Panc1 (cell line): ENCODE measurements at regions not wholly inside any gene's neighbourhood (a gene's known extent, or its start where the extent isn't known, plus 50 kb on each side); places are given as distances from the start of the nearest gene placed in this dataset.

ENCODE experiments used
- ATAC-seq: fragments of 200-7000 bp; cut with Tn5 transposase; 2 replicates; pipeline ENCODE4 v1.9.1; 2020; ENCODE audit warnings: mild to moderate bottlenecking, moderate library complexity
- BruUV-seq: library from RNA; stranded (reverse); fragments of 400-500 nt; replicated peaks from 2 replicates; lab custom pipeline; 2021; lab: Mats Ljungman, UMichigan
- CTCF ChIA-PET: fragments of 300-600 bp; sonication (Branson Sonifier 250); formaldehyde crosslinking; loops from one replicate; lab custom pipeline; 2022; ENCODE audit warnings: antibody characterized with exemption; lab: Charles Lee
- POLR2A ChIA-PET: fragments of 300-600 bp; sonication (Branson Sonifier 250); formaldehyde crosslinking; loops from one replicate; lab custom pipeline; 2022; ENCODE audit warnings: antibody characterized with exemption; lab: Charles Lee
- DNase-seq: peaks from one replicate; pipeline ENCODE4 v3.0.0-alpha.2; 2010; ENCODE audit warnings: low read depth, low spot score
- H3K27ac ChIP-seq: 2 replicates; pipeline ENCODE4 v1.5.1; 2011; ENCODE audit warnings: mild to moderate bottlenecking, low read length, inconsistent platforms
- H3K27me3 ChIP-seq: fragments of 200-500 bp; sonication (Bioruptor generic); 2 replicates; pipeline ENCODE4 v1.6.0; 2014; ENCODE audit warnings: low read length, inconsistent platforms; ENCODE audit not compliant: control insufficient read depth, insufficient read depth
- H3K36me3 ChIP-seq: fragments of 200-500 bp; sonication (Bioruptor generic); 2 replicates; pipeline ENCODE4 v1.5.1; 2014; ENCODE audit warnings: inconsistent platforms, mild to moderate bottlenecking, low read length, moderate library complexity; ENCODE audit not compliant: control insufficient read depth, insufficient read depth
- H3K4me1 ChIP-seq: 2 replicates; pipeline ENCODE4 v1.5.1; 2011; ENCODE audit warnings: inconsistent platforms, mild to moderate bottlenecking, low read length, moderate library complexity; ENCODE audit not compliant: control insufficient read depth, insufficient read depth
- H3K4me3 ChIP-seq, 2 experiments: 2 replicates each; pipeline ENCODE4 v1.5.1; 2011 to 2012; ENCODE audit warnings: low read depth in 2 of 2, low read length in 2 of 2, mild to moderate bottlenecking in 2 of 2, inconsistent platforms in 1 of 2, moderate library complexity in 1 of 2
- H3K9me3 ChIP-seq: fragments of 200-500 bp; sonication (Bioruptor generic); 2 replicates; pipeline ENCODE4 v1.5.1; 2014; ENCODE audit warnings: low read depth, mild to moderate bottlenecking, inconsistent platforms, low read length, moderate library complexity; ENCODE audit not compliant: control insufficient read depth, insufficient read depth
- CTCF ChIP-seq: fragments of 450-650 bp; IDR thresholded peaks from 2 replicates; pipeline ENCODE4 v1.5.1; 2017; ENCODE audit warnings: mild to moderate bottlenecking
- POLR2AphosphoS5 ChIP-seq: IDR thresholded peaks from 2 replicates; pipeline ENCODE4 v1.6.1; 2012; ENCODE audit warnings: mild to moderate bottlenecking, low read depth, low read length, moderate library complexity
- REST ChIP-seq, 2 experiments: IDR thresholded peaks; 2 replicates each; pipeline ENCODE4 v1.6.1; 2011 to 2012; ENCODE audit warnings: low read depth in 2 of 2, control low read depth in 1 of 2, low read length in 1 of 2, mild to moderate bottlenecking in 1 of 2, moderate library complexity in 1 of 2; ENCODE audit not compliant: insufficient read depth in 1 of 2
- SIN3A ChIP-seq: IDR thresholded peaks from 2 replicates; pipeline ENCODE4 v1.6.1; 2012; ENCODE audit warnings: low read depth, mild to moderate bottlenecking, low read length, moderate library complexity, borderline replicate concordance; ENCODE audit not compliant: insufficient read depth
- TCF7L2 ChIP-seq: IDR thresholded peaks from 2 replicates; pipeline ENCODE4 v1.6.1; 2011; ENCODE audit warnings: mild to moderate bottlenecking, low read depth, low read length, inconsistent platforms
- in situ Hi-C: cut with HindIII; loops from 2 replicates; pipeline ENCODE4 v1.10.0; 2016; ENCODE audit warnings: low sequenced_read_pairs, low pct_unique_long_range_greater_than_20kb
- intact Hi-C: fragments of 100-400 bp; cut with micrococcal nuclease; formaldehyde crosslinking; loops from one replicate; pipeline ENCODE4 v1.10.0; 2022; ENCODE audit not compliant: unreplicated experiment

GRCh38 chrX:102866981-102867656 lies 70.0 kb upstream of the RAB40AL start:
- POLR2A ChIA-PET = no interaction called here
- Histone ChIP-seq H3K27ac (no peak overlapping the region), H3K4me3 (no peak overlapping the region), H3K4me1 (no peaks in the 10 kb centered on the region), H3K27me3 (no peaks in the 10 kb centered on the region), H3K36me3 (no peaks in the 10 kb centered on the region), H3K9me3 (no peaks in the 10 kb centered on the region)
- in situ Hi-C loops = no loop called here
- ATAC-seq (no peak), DNase-seq (no peak)
- BruUV-seq = no TSS peak
- TF ChIP-seq SIN3A (no peak), CTCF (no peak), REST (IDR thresholded peaks at IDR 0.05; ENCODE audit: insufficient read depth in 1 of 2, low read depth in 2 of 2, low read length in 1 of 2) (no peak), TCF7L2 (no peak), POLR2AphosphoS5 (no peak)
- intact Hi-C loops = no loop called here
- CTCF ChIA-PET = no interaction called here

- no peaks in the 10 kb centered on the region for H3K36me3 ChIP-seq
- no peak overlapping the region for H3K27ac ChIP-seq
- no peaks in the 10 kb centered on the region for H3K9me3 ChIP-seq
- in situ Hi-C loops = no loop called here
- no peaks in the 10 kb centered on the region for H3K4me1 ChIP-seq
- no peak for TF ChIP-seq SIN3A
- no peak for TF ChIP-seq TCF7L2
- TF ChIP-seq REST (IDR thresholded peaks at IDR 0.05; ENCODE audit: insufficient read depth in 1 of 2, low read depth in 2 of 2, low read length in 1 of 2) = no peak
- no peak for TF ChIP-seq POLR2AphosphoS5
- no peak for TF ChIP-seq CTCF
- intact Hi-C loops = no loop called here
- no peak overlapping the region for H3K4me3 ChIP-seq
- ChIA-PET POLR2A (no interaction called here), CTCF (interaction anchor here (0.7 kb wide), 1 partner anchor 19 kb away, joined by 3 read pairs; no protein-coding TSS in a partner anchor)
- no peak for ATAC-seq
- no peak for DNase-seq
- no peaks in the 10 kb centered on the region for H3K27me3 ChIP-seq
- no TSS peak for BruUV-seq
Observed at GRCh38 chrX:102883491-102883890, 53.6 kb upstream of the RAB40AL start.
